ENCODE measurements at regions not wholly inside any gene's neighbourhood (a gene's known extent, or its start where the extent isn't known, plus 50 kb on each side); places are given as distances from the start of the nearest gene placed in this dataset.

GRCh38 chr21:26626187-26626586 is 53.1 kb upstream of the CYYR1 start:
- Histone ChIP-seq H3K36me3 (ENCODE audit: control insufficient read depth in 2 of 2, extremely low read depth in 1 of 2, insufficient read depth in 2 of 2, low read length in 2 of 2) (no peaks in the 10 kb centered on the region), H3K27me3 (ENCODE audit: control insufficient read depth, extremely low read depth, insufficient read depth, low read length) (no peaks in the 10 kb centered on the region), H3K9me3 (ENCODE audit: control insufficient read depth, low read depth, low read length) (no peaks in the 10 kb centered on the region), H4K20me1 (ENCODE audit: control insufficient read depth, extremely low read depth, insufficient read depth, low read length) (no peaks in the 10 kb centered on the region), H3K9me1 (ENCODE audit: control insufficient read depth, extremely low read depth, insufficient read depth, low read length) (no peaks in the 10 kb centered on the region), H3K4me3 (ENCODE audit: control insufficient read depth in 2 of 3, extremely low read depth in 1 of 3, insufficient read depth in 2 of 3, low read depth in 1 of 3, low read length in 3 of 3) (no peak overlapping the region), H3K79me2 (ENCODE audit: control insufficient read depth, insufficient read depth, low read length) (no peaks in the 10 kb centered on the region), H3K4me1 (ENCODE audit: control insufficient read depth, extremely low read depth, insufficient read depth, low read length) (no peaks in the 10 kb centered on the region), H3K27ac (ENCODE audit: control insufficient read depth, insufficient read depth, low read length) (no peak overlapping the region), H3K4me2 (ENCODE audit: control insufficient read depth, extremely low read depth, insufficient read depth, low read depth, low read length) (no peak overlapping the region), H2AFZ (ENCODE audit: control insufficient read depth, low read length) (no peak overlapping the region), H3K9ac (ENCODE audit: control insufficient read depth, extremely low read depth, insufficient read depth, low read length) (no peak overlapping the region)
- FAIRE-seq: no peak
- no peak for TF ChIP-seq EZH2 (IDR thresholded peaks at IDR 0.05; ENCODE audit: low read length)
- TF ChIP-seq, protein P1, sequence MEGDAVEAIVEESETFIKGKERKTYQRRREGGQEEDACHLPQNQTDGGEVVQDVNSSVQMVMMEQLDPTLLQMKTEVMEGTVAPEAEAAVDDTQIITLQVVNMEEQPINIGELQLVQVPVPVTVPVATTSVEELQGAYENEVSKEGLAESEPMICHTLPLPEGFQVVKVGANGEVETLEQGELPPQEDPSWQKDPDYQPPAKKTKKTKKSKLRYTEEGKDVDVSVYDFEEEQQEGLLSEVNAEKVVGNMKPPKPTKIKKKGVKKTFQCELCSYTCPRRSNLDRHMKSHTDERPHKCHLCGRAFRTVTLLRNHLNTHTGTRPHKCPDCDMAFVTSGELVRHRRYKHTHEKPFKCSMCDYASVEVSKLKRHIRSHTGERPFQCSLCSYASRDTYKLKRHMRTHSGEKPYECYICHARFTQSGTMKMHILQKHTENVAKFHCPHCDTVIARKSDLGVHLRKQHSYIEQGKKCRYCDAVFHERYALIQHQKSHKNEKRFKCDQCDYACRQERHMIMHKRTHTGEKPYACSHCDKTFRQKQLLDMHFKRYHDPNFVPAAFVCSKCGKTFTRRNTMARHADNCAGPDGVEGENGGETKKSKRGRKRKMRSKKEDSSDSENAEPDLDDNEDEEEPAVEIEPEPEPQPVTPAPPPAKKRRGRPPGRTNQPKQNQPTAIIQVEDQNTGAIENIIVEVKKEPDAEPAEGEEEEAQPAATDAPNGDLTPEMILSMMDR (optimal IDR thresholded peaks at IDR 0.05 in 1 of 3, IDR thresholded peaks at IDR 0.05 in 1 of 3, conservative IDR thresholded peaks at IDR 0.05 in 1 of 3; ENCODE audit: extremely low read depth in 1 of 3, insufficient read depth in 2 of 3, low read length in 3 of 3): no peak
- DNase-seq (ENCODE audit: low read depth, low spot score): no peak
- dilution Hi-C loops (cut with MboI; ENCODE audit: extremely low pct_ligation_motif_present, low sequenced_read_pairs): no loop called here

- H3K9ac ChIP-seq (ENCODE audit: control insufficient read depth, extremely low read depth, insufficient read depth, low read length): no peak overlapping the region
- no peaks in the 10 kb centered on the region for H3K9me3 ChIP-seq (ENCODE audit: control insufficient read depth, low read depth, low read length)
- H3K4me2 ChIP-seq (ENCODE audit: control insufficient read depth, extremely low read depth, insufficient read depth, low read depth, low read length): no peak overlapping the region
- DNase-seq (ENCODE audit: low read depth, low spot score) (no peak), FAIRE-seq (no peak)
- no peak for TF ChIP-seq EZH2 (IDR thresholded peaks at IDR 0.05; ENCODE audit: low read length)
- TF ChIP-seq, protein P1 (optimal IDR thresholded peaks at IDR 0.05 in 1 of 3, IDR thresholded peaks at IDR 0.05 in 1 of 3, conservative IDR thresholded peaks at IDR 0.05 in 1 of 3; ENCODE audit: extremely low read depth in 1 of 3, insufficient read depth in 2 of 3, low read length in 3 of 3): no peak
- H3K36me3 ChIP-seq (ENCODE audit: control insufficient read depth in 2 of 2, extremely low read depth in 1 of 2, insufficient read depth in 2 of 2, low read length in 2 of 2): no peaks in the 10 kb centered on the region
- H3K4me3 ChIP-seq (ENCODE audit: control insufficient read depth in 2 of 3, extremely low read depth in 1 of 3, insufficient read depth in 2 of 3, low read depth in 1 of 3, low read length in 3 of 3): no peak overlapping the region
- no peaks in the 10 kb centered on the region for H3K79me2 ChIP-seq (ENCODE audit: control insufficient read depth, insufficient read depth, low read length)
- dilution Hi-C loops (cut with MboI; ENCODE audit: extremely low pct_ligation_motif_present, low sequenced_read_pairs): no loop called here
- no peaks in the 10 kb centered on the region for H3K9me1 ChIP-seq (ENCODE audit: control insufficient read depth, extremely low read depth, insufficient read depth, low read length)
- no peak overlapping the region for H2AFZ ChIP-seq (ENCODE audit: control insufficient read depth, low read length)
- no peaks in the 10 kb centered on the region for H4K20me1 ChIP-seq (ENCODE audit: control insufficient read depth, extremely low read depth, insufficient read depth, low read length)
- H3K4me1 ChIP-seq (ENCODE audit: control insufficient read depth, extremely low read depth, insufficient read depth, low read length): no peaks in the 10 kb centered on the region
- H3K27ac ChIP-seq (ENCODE audit: control insufficient read depth, insufficient read depth, low read length): no peak overlapping the region
- H3K27me3 ChIP-seq (ENCODE audit: control insufficient read depth, extremely low read depth, insufficient read depth, low read length): no peaks in the 10 kb centered on the region
Measured at GRCh38 chr21:26624983-26625519, 52.0 kb upstream of the CYYR1 start.
